ENCODE measurements at regions not wholly inside any gene's neighbourhood (a gene's known extent, or its start where the extent isn't known, plus 50 kb on each side); places are given as distances from the start of the nearest gene placed in this dataset.

DNA sequence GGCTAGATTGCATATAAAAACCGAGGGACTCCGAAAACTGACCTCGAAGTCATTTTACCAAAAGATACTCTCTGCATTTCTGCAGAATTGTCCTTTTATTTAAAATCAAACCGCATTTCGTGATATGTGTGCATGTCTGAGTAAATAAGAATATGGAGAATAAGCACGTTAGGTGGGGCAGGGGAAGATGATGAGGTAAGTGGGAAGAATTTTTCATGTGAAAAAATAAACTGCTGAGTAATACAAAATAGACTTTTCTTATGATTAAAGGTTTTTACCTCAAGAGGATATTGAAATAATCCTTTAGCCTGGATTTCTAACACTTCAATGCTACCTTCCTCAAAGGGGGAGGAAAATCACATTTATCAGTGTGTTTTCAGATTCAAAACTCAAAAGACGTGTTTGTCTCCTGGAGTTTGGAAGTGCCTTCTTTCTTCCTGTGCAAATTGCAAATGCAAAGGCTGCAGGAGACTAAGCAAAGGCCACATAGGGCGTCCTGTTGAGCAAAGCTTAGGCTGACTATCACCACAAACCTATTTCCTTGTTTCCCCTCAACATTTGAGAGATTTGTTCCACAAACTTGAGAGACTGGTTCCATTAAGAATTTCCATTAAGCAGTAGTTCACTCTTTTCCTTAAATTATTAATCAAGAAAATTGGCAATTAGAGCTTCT, 813.5 kb downstream of the MCTP2 start:
- Histone ChIP-seq H3K79me2 (ENCODE audit: insufficient read depth, low read length) (no peaks in the 10 kb centered on the region), H3K9me2 (ENCODE audit: low read depth, low read length) (no peaks in the 10 kb centered on the region), H3K27ac (ENCODE audit: low read depth, low read length, poor library complexity, severe bottlenecking) (no peak overlapping the region)

DNA sequence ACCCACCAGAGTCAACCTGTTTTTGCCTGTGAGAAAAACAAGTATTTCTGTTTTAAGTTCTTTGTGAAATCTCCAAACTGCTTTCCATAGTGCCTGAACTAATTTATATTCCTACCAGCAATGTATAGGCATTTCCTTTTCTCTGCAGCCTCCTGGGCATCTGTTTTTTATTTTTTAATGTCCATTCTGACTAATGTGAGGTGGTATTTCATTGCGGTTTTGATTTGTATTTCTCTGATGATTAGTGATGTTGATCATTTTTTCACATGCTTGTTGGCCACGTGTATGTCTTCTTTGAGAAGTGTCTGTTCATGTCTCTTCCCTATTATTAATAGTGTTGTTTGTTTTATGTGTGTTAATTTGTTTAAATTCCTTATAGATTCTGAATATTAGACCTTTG, 820.5 kb downstream of the MCTP2 start:
- Histone ChIP-seq H3K27me3 (ENCODE audit: insufficient read depth, low read length) (no peaks in the 10 kb centered on the region), H3K9me3 (ENCODE audit: low read length) (no peaks in the 10 kb centered on the region), H3K4me3 (ENCODE audit: low read depth, low read length, poor library complexity, severe bottlenecking) (no peak overlapping the region), H3K79me2 (ENCODE audit: insufficient read depth, low read length) (no peaks in the 10 kb centered on the region), H3K4me1 (ENCODE audit: insufficient read depth, low read length, severe bottlenecking) (no peaks in the 10 kb centered on the region), H3K27ac (ENCODE audit: low read depth, low read length, poor library complexity, severe bottlenecking) (no peak overlapping the region), H3F3A (ENCODE audit: insufficient read depth, low read length) (no peaks in the 10 kb centered on the region), H2AFZ (ENCODE audit: low read length) (no peak overlapping the region), H3K36me3 (ENCODE audit: insufficient read depth, low read length) (no peaks in the 10 kb centered on the region), H3K4me2 (ENCODE audit: low read length) (no peak overlapping the region), H4K20me1 (ENCODE audit: insufficient read depth, low read length) (no peaks in the 10 kb centered on the region), H3K9ac (ENCODE audit: low read length) (no peak overlapping the region), H3K9me2 (ENCODE audit: low read depth, low read length) (no peaks in the 10 kb centered on the region)
- TF ChIP-seq, protein P1, sequence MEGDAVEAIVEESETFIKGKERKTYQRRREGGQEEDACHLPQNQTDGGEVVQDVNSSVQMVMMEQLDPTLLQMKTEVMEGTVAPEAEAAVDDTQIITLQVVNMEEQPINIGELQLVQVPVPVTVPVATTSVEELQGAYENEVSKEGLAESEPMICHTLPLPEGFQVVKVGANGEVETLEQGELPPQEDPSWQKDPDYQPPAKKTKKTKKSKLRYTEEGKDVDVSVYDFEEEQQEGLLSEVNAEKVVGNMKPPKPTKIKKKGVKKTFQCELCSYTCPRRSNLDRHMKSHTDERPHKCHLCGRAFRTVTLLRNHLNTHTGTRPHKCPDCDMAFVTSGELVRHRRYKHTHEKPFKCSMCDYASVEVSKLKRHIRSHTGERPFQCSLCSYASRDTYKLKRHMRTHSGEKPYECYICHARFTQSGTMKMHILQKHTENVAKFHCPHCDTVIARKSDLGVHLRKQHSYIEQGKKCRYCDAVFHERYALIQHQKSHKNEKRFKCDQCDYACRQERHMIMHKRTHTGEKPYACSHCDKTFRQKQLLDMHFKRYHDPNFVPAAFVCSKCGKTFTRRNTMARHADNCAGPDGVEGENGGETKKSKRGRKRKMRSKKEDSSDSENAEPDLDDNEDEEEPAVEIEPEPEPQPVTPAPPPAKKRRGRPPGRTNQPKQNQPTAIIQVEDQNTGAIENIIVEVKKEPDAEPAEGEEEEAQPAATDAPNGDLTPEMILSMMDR (IDR thresholded peaks at IDR 0.05; ENCODE audit: low read length), result no peak

More for the DNA sequence above, 813.5 kb downstream of the MCTP2 start:
- Histone ChIP-seq H4K20me1 (ENCODE audit: insufficient read depth, low read length) (no peaks in the 10 kb centered on the region), H3K4me3 (ENCODE audit: low read depth, low read length, poor library complexity, severe bottlenecking) (no peak overlapping the region), H3K9ac (ENCODE audit: low read length) (no peak overlapping the region), H3K9me3 (ENCODE audit: low read length) (no peaks in the 10 kb centered on the region), H3F3A (ENCODE audit: insufficient read depth, low read length) (no peaks in the 10 kb centered on the region), H3K4me1 (ENCODE audit: insufficient read depth, low read length, severe bottlenecking) (no peaks in the 10 kb centered on the region), H3K36me3 (ENCODE audit: insufficient read depth, low read length) (no peaks in the 10 kb centered on the region), H3K4me2 (ENCODE audit: low read length) (no peak overlapping the region), H3K27me3 (ENCODE audit: insufficient read depth, low read length) (no peaks in the 10 kb centered on the region), H2AFZ (ENCODE audit: low read length) (no peak overlapping the region)
- TF ChIP-seq EZH2 (IDR thresholded peaks at IDR 0.05; ENCODE audit: borderline replicate concordance, low read length), result no peak
- TF ChIP-seq, protein P1 (IDR thresholded peaks at IDR 0.05; ENCODE audit: low read length), result no peak

DNA sequence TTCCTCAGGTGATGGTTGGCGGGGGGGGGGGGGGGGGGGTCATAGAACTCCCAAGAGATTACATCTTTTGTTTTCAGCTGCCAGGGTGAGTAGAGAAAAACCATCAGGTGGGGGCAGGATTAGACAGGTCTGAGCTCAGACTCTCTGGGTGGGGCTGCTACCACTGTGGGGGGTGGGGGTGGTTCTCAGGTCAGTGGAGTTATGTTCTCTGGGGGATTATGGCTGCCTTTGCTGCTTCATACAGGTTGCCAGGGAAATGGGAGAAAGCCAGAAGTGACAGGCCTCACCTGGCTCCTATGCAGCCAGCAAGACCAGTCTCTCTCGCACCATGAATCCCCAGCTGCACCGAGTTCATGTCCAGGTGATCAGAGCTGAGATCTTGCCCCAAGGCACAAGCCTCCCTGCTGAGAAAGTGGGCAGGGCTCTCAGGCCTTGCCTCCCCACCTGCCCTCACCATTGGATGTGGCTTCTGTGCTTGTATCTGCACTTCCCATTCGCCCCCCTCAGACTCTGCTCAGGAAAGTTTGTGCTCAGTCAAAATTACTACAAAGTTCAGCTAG, 828.1 kb downstream of the MCTP2 start:
- H3K79me2 ChIP-seq (ENCODE audit: insufficient read depth, low read length), result no peaks in the 10 kb centered on the region
- no peaks in the 10 kb centered on the region for H3K9me3 ChIP-seq (ENCODE audit: low read length)
- no peaks in the 10 kb centered on the region for H3K27me3 ChIP-seq (ENCODE audit: insufficient read depth, low read length)
- H3K9me2 ChIP-seq (ENCODE audit: low read depth, low read length), result no peaks in the 10 kb centered on the region
- TF ChIP-seq, protein P1 (IDR thresholded peaks at IDR 0.05; ENCODE audit: low read length), result no peak
- no peak for TF ChIP-seq EZH2 (IDR thresholded peaks at IDR 0.05; ENCODE audit: borderline replicate concordance, low read length)
- no peak overlapping the region for H2AFZ ChIP-seq (ENCODE audit: low read length)
- H3K36me3 ChIP-seq (ENCODE audit: insufficient read depth, low read length), result no peaks in the 10 kb centered on the region
- H3K27ac ChIP-seq (ENCODE audit: low read depth, low read length, poor library complexity, severe bottlenecking), result no peak overlapping the region
- H3F3A ChIP-seq (ENCODE audit: insufficient read depth, low read length), result no peaks in the 10 kb centered on the region
- no peaks in the 10 kb centered on the region for H4K20me1 ChIP-seq (ENCODE audit: insufficient read depth, low read length)
- no peak overlapping the region for H3K4me3 ChIP-seq (ENCODE audit: low read depth, low read length, poor library complexity, severe bottlenecking)
- H3K4me2 ChIP-seq (ENCODE audit: low read length), result no peak overlapping the region
- no peaks in the 10 kb centered on the region for H3K4me1 ChIP-seq (ENCODE audit: insufficient read depth, low read length, severe bottlenecking)
- no peak overlapping the region for H3K9ac ChIP-seq (ENCODE audit: low read length)
